CD4-positive, alpha-beta T cell (primary cell): ENCODE measurements at regions not wholly inside any gene's neighbourhood (a gene's known extent, or its start where the extent isn't known, plus 50 kb on each side); places are given as distances from the start of the nearest gene placed in this dataset.
A peak's percentile ranks its signal among the peaks of the same experiment; 100 is the strongest.
"Not testable (repeated sequence)": the region's sequence is repeated elsewhere in the genome, so short reads cannot be mapped to it uniquely, and the experiment has no call there.

ENCODE experiments used
- ATAC-seq: fragments of 200-7000 bp; cut with Tn5 transposase; one replicate; pipeline ENCODE4 v1.10.0; 2022; ENCODE audit warnings: mild to moderate bottlenecking; ENCODE audit not compliant: poor library complexity
- CTCF ChIA-PET: fragments of 350-600 bp; sonication (Branson Sonifier 250); formaldehyde crosslinking; loops from one replicate; lab custom pipeline; 2021; ENCODE audit warnings: antibody characterized with exemption, inconsistent platforms; lab: Charles Lee
- POLR2A ChIA-PET: fragments of 350-600 bp; sonication (Branson Sonifier 250); formaldehyde crosslinking; loops from one replicate; lab custom pipeline; 2021; ENCODE audit warnings: antibody characterized with exemption, inconsistent platforms; lab: Charles Lee
- DNase-seq, 14 experiments: peaks; one replicate each; pipeline ENCODE4 v3.0.0-alpha.2; 2013 to 2020; ENCODE audit warnings: mixed read lengths in 2 of 14
- H3K27ac ChIP-seq, 2 donors: one replicate each; pipeline versions ENCODE4 v1.5.1 to v1.7.0; 2013; ENCODE audit warnings: low read length in 2 of 2, low read depth in 1 of 2, mild to moderate bottlenecking in 1 of 2
- H3K27me3 ChIP-seq, 2 experiments: 1 replicate in 1 of 2; 2 replicates in 1 of 2; pipeline versions ENCODE4 v1.6.1 to v1.7.0; 2013; ENCODE audit warnings: low read length in 2 of 2, control low read depth in 1 of 2, mild to moderate bottlenecking in 1 of 2, moderate library complexity in 1 of 2; ENCODE audit not compliant: insufficient read depth in 2 of 2, control insufficient read depth in 1 of 2
- H3K36me3 ChIP-seq: one replicate; pipeline ENCODE4 v1.6.1; 2013; ENCODE audit warnings: low read length, control low read depth; ENCODE audit not compliant: insufficient read depth
- H3K4me1 ChIP-seq: one replicate; pipeline ENCODE4 v1.6.1; 2013; ENCODE audit warnings: low read length, control low read depth; ENCODE audit not compliant: insufficient read depth
- H3K4me3 ChIP-seq: one replicate; pipeline ENCODE4 v1.5.1; 2013; ENCODE audit warnings: mild to moderate bottlenecking, low read length, moderate library complexity
- H3K9me3 ChIP-seq, 2 experiments: 1 replicate in 1 of 2; 2 replicates in 1 of 2; pipeline versions ENCODE4 v1.6.1 to v1.7.0; 2013; ENCODE audit warnings: low read length in 2 of 2, mild to moderate bottlenecking in 2 of 2, control low read depth in 1 of 2, moderate library complexity in 1 of 2; ENCODE audit not compliant: control insufficient read depth in 1 of 2, insufficient read depth in 1 of 2
- H3K27ac Mint-ChIP-seq: one replicate; pipeline ENCODE4 v1.8.0; 2020; ENCODE audit warnings: mixed read lengths
- H3K27me3 Mint-ChIP-seq: one replicate; pipeline ENCODE4 v1.8.0; 2021; ENCODE audit warnings: mixed read lengths
- H3K36me3 Mint-ChIP-seq: one replicate; pipeline ENCODE4 v1.8.0; 2021; ENCODE audit warnings: low read depth, mixed read lengths
- H3K4me1 Mint-ChIP-seq: one replicate; pipeline ENCODE4 v1.8.0; 2021; ENCODE audit warnings: low read depth, mixed read lengths
- H3K4me3 Mint-ChIP-seq: one replicate; pipeline ENCODE4 v1.8.0; 2020; ENCODE audit warnings: mild to moderate bottlenecking, mixed read lengths
- H3K9me3 Mint-ChIP-seq: one replicate; pipeline ENCODE4 v1.8.0; 2020; ENCODE audit warnings: mixed read lengths
- intact Hi-C, 2 experiments: fragments of 100-400 bp; cut with DNase I in 1 of 2; cut with micrococcal nuclease in 1 of 2; formaldehyde crosslinking; loops; one replicate each; pipeline versions ENCODE4 v1.15.1 to v1.9.0; 2023 to 2025; cut with DNase I, micrococcal nuclease
- TF ChIP-seq, protein P1 (sequence below): fragments of 200-600 bp; IDR thresholded peaks from one replicate; pipeline ENCODE4 v1.8.0; 2022; ENCODE audit warnings: antibody characterized with exemption, mild to moderate bottlenecking

DNA sequence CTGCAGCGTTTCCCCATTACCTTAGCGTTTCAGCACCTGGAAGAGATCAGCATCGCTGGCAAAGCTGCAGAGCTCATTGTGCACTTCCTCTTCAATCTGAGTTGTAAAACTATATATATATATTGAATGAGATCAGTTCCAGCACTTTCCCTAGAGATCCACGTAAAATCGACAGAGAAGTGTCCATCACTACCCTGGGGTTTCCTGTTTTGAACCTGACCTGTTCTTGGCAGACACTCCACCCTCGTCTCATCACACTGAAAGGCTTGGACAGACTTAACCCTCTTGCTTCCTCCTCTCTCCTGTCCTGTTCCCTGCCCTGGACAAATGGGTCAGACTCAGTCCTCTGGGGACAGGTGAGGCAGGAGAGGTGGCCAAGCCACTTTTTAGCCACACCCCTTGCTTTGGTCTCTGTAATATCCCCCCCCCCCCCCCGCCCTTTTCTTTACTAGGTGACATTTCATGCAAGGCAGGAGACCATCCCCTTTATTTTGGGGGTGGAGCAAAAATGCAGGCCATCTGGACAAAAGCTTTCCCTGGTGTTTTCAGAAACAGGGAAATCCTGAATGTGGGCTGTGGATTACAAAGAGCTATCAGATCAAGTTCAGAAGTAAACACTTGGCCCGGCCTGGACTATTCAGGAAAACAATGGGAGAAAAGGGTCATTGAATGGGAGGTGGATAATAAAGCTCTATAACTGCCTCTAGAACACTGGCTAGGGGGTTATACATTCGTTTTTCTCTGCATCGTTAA, 83.7 kb upstream of the KDM7A start:
- Histone ChIP-seq H3K36me3 (no peaks in the 10 kb centered on the region), H3K27ac (no peak overlapping the region), H3K27me3 (no peaks in the 10 kb centered on the region), H3K4me1 (peaks cover 36% of the 10 kb centered on the region), H3K4me3 (no peak overlapping the region), H3K9me3 (no peaks in the 10 kb centered on the region)
- intact Hi-C loops = no loop called here
- ChIA-PET POLR2A (interaction anchor here (0.7 to 4.9 kb wide), 4 partner anchors 12 to 85 kb away, joined by 3 to 62 read pairs (median 4); partner anchors contain the start of gene KDM7A), CTCF (no interaction called here)
- Mint-ChIP-seq H3K27me3 (no peaks in the 10 kb centered on the region), H3K9me3 (peaks cover 4% of the 10 kb centered on the region), H3K4me1 (peaks cover 45% of the 10 kb centered on the region), H3K36me3 (no peaks in the 10 kb centered on the region), H3K4me3 (no peak overlapping the region), H3K27ac (peak overlapping the region; percentile 40)
- no peak for DNase-seq
- TF ChIP-seq, protein P1, sequence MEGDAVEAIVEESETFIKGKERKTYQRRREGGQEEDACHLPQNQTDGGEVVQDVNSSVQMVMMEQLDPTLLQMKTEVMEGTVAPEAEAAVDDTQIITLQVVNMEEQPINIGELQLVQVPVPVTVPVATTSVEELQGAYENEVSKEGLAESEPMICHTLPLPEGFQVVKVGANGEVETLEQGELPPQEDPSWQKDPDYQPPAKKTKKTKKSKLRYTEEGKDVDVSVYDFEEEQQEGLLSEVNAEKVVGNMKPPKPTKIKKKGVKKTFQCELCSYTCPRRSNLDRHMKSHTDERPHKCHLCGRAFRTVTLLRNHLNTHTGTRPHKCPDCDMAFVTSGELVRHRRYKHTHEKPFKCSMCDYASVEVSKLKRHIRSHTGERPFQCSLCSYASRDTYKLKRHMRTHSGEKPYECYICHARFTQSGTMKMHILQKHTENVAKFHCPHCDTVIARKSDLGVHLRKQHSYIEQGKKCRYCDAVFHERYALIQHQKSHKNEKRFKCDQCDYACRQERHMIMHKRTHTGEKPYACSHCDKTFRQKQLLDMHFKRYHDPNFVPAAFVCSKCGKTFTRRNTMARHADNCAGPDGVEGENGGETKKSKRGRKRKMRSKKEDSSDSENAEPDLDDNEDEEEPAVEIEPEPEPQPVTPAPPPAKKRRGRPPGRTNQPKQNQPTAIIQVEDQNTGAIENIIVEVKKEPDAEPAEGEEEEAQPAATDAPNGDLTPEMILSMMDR = no peak
- ATAC-seq = no peak

DNA sequence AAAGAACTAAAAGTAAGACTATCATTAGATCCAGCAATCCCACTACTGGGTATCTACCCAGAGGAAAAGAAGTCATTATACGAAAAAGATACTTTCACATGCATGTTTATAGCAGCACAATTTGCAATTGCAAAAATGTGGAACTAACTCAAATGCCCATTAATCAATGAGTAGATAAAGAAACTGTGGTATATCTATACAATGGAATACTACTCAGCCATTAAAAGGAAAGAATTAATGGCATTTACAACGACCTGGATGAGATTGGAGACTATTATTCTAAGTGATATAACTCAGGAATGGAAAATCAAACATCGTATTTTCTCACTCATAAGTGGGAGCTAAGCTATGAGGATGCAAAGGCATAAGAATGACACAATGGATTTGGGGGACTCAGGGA, 80.5 kb upstream of the KDM7A start:
- H3K36me3 ChIP-seq, CTCF ChIA-PET, H3K9me3 ChIP-seq, H3K4me3 Mint-ChIP-seq, H3K4me3 ChIP-seq, H3K36me3 Mint-ChIP-seq, H3K27ac ChIP-seq, DNase-seq, H3K9me3 Mint-ChIP-seq, H3K27me3 Mint-ChIP-seq, H3K27me3 ChIP-seq, POLR2A ChIA-PET, ATAC-seq, intact Hi-C loops, H3K27ac Mint-ChIP-seq: not testable (repeated sequence)
- H3K4me1 Mint-ChIP-seq = peaks cover 39% of the 10 kb centered on the region
- peaks cover 40% of the 10 kb centered on the region for H3K4me1 ChIP-seq

DNA sequence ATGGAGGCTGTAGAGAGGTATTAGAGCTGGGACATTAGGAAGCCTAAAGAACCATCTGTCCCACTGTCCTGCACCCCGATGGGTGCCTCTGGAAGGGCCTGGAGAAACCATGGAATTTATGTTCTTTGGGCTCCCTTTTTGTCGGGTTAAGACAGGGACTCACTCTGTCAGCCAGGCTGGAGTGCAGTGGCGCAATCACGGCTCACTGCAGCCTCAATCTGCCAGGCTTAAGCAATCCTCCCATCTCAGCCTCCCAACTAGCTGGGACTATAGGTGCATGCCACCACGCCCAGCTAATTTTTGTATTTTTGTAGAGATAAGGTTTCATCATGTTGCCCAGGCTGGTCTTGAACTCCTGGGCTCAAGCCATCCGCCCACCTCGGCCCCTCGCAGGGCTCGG, 78.2 kb upstream of the KDM7A start:
- H3K27ac Mint-ChIP-seq, H3K27ac ChIP-seq, H3K4me3 ChIP-seq, H3K9me3 Mint-ChIP-seq, ATAC-seq, H3K27me3 Mint-ChIP-seq, H3K4me3 Mint-ChIP-seq, H3K9me3 ChIP-seq, intact Hi-C loops, H3K36me3 ChIP-seq, H3K36me3 Mint-ChIP-seq, H3K27me3 ChIP-seq, DNase-seq: not testable (repeated sequence)
- H3K4me1 ChIP-seq = peaks cover 26% of the 10 kb centered on the region
- ChIA-PET POLR2A (interaction anchor here (0.6 to 3.9 kb wide), 2 partner anchors 24 to 856 kb away, joined by 3 to 24 read pairs; no protein-coding TSS in a partner anchor), CTCF (interaction anchor here (1.6 kb wide), 1 partner anchor 8 kb away, joined by 4 read pairs; no protein-coding TSS in a partner anchor)
- H3K4me1 Mint-ChIP-seq = peaks cover 21% of the 10 kb centered on the region

DNA sequence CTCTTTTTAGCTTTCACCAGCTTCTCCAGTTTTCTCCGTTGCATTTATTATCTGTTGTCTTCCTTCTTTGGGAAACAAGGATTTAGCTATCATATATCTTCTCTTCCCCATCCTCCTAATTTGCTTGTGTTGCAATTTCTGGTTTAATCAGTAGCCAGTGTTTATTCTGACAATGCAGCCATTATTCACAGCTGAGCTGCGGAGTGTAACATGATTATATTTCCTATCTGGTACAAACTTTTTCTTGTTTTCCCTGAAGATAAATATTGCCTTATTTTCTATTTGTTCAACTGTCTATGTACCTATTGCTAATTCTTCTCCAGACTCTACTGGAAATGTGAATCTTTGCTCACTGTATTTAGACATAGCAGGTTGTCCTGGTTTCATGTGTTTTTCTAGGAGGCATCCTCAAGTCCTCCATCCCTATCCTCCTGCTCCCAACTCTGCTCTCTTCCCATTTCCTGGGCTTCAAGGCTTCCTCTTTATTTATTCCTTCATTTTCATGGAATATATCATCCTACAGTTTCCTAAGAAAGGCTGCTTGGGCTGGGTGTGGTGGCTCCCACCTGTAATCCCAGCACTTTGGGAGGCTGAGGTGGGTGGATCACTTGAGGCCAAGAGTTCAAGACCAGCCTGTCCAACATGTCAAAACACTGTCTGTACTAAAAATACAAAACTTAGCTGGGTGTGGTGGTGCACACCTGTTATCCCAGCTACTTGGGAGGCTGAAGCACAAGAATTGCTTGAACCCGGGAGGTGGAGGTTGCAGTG, 72.4 kb upstream of the KDM7A start:
- H3K27me3 ChIP-seq = no peaks in the 10 kb centered on the region
- H3K27me3 Mint-ChIP-seq = no peaks in the 10 kb centered on the region
- POLR2A ChIA-PET = interaction anchor here (0.7 kb wide), 1 partner anchor 55 kb away, joined by 3 read pairs; no protein-coding TSS in a partner anchor
- no peaks in the 10 kb centered on the region for H3K36me3 ChIP-seq
- no peak for DNase-seq
- no peaks in the 10 kb centered on the region for H3K9me3 ChIP-seq
- intact Hi-C loops = no loop called here
- CTCF ChIA-PET = interaction anchor here (1.0 kb wide), 1 partner anchor 42 kb away, joined by 3 read pairs; no protein-coding TSS in a partner anchor
- ATAC-seq = no peak
- no peak overlapping the region for H3K4me3 ChIP-seq
- no peak overlapping the region for H3K27ac ChIP-seq
- H3K27ac Mint-ChIP-seq = no peak overlapping the region
- H3K4me3 Mint-ChIP-seq = no peak overlapping the region
- H3K4me1 Mint-ChIP-seq = peaks cover 15% of the 10 kb centered on the region
- H3K9me3 Mint-ChIP-seq = no peaks in the 10 kb centered on the region
- H3K36me3 Mint-ChIP-seq = no peaks in the 10 kb centered on the region
- TF ChIP-seq, protein P1 = no peak
- peaks cover 24% of the 10 kb centered on the region for H3K4me1 ChIP-seq
